Body of pancreas (tissue), 4 donors: ENCODE measurements at regions not wholly inside any gene's neighbourhood (a gene's known extent, or its start where the extent isn't known, plus 50 kb on each side); places are given as distances from the start of the nearest gene placed in this dataset.

Source experiments
- CTCF ChIP-seq, 7 experiments: fragments of 450-650 bp in 4 of 7; fragments of 200-600 bp in 3 of 7; sonication (generic) in 3 of 7; IDR thresholded peaks; one replicate each; pipeline ENCODE4 v1.5.1; 2016 to 2019; ENCODE audit warnings: antibody characterized with exemption in 7 of 7
- POLR2A ChIP-seq, 3 donors: fragments of 450-650 bp; IDR thresholded peaks; one replicate each; pipeline ENCODE4 v1.6.1; 2016; ENCODE audit warnings: antibody characterized with exemption in 3 of 3, mild to moderate bottlenecking in 2 of 3

GRCh38 chr1:212233321-212233720 lies 51.9 kb upstream of the PPP2R5A start:
- TF ChIP-seq POLR2A (IDR thresholded peaks at IDR 0.05), result no peak
- no peak for TF ChIP-seq CTCF (IDR thresholded peaks at IDR 0.05)
